Epithelial cell of prostate (primary cell): ENCODE measurements at regions not wholly inside any gene's neighbourhood (a gene's known extent, or its start where the extent isn't known, plus 50 kb on each side); places are given as distances from the start of the nearest gene placed in this dataset.
"Not testable (repeated sequence)": the region's sequence is repeated elsewhere in the genome, so short reads cannot be mapped to it uniquely, and the experiment has no call there.

Experiments
- DNase-seq: peaks from one replicate; pipeline ENCODE4 v3.0.0-alpha.2; 2011; ENCODE audit warnings: low read depth, low spot score
- H3K27ac ChIP-seq: fragments of 450-650 bp; 2 replicates; pipeline ENCODE4 v1.5.1; 2017; ENCODE audit warnings: mild to moderate bottlenecking

GRCh38 chr22:47318041-47318737, 555.7 kb downstream of the TBC1D22A start:
- DNase-seq: no peak
- H3K27ac ChIP-seq: no peak overlapping the region

GRCh38 chr22:47315862-47316419, 553.5 kb downstream of the TBC1D22A start:
- H3K27ac ChIP-seq: no peak overlapping the region
- no peak for DNase-seq

GRCh38 chr22:47310601-47311000, 548.2 kb downstream of the TBC1D22A start:
- peak; percentile 51 for DNase-seq
- peak overlapping the region; percentile 13 for H3K27ac ChIP-seq

- DNase-seq: no peak
- H3K27ac ChIP-seq: peak overlapping the region; percentile 13
These were observed 547.5 kb downstream of the TBC1D22A start for GRCh38 chr22:47309946-47310345.

- H3K27ac ChIP-seq: no peak overlapping the region
- no peak for DNase-seq
These were observed 547.0 kb downstream of the TBC1D22A start for GRCh38 chr22:47309476-47309875.

GRCh38 chr22:47308886-47309285, 546.4 kb downstream of the TBC1D22A start:
- H3K27ac ChIP-seq: no peak overlapping the region
- DNase-seq: no peak

GRCh38 chr22:47307822-47308221, 545.4 kb downstream of the TBC1D22A start:
- no peak for DNase-seq
- H3K27ac ChIP-seq: no peak overlapping the region

GRCh38 chr22:47307326-47307725, 544.9 kb downstream of the TBC1D22A start:
- H3K27ac ChIP-seq: no peak overlapping the region
- no peak for DNase-seq

GRCh38 chr22:47304854-47305253, 542.4 kb downstream of the TBC1D22A start:
- no peak for DNase-seq

GRCh38 chr22:47304191-47304831, 541.9 kb downstream of the TBC1D22A start:
- DNase-seq: no peak
- H3K27ac ChIP-seq: no peak overlapping the region

More at GRCh38 chr22:47304854-47305253, 542.4 kb downstream of the TBC1D22A start:
- no peak overlapping the region for H3K27ac ChIP-seq

- no peak for DNase-seq
These were observed 540.9 kb downstream of the TBC1D22A start for GRCh38 chr22:47303161-47303890.

GRCh38 chr22:47302587-47302986, 540.1 kb downstream of the TBC1D22A start:
- not testable (repeated sequence) for H3K27ac ChIP-seq, DNase-seq

More at GRCh38 chr22:47303161-47303890, 540.9 kb downstream of the TBC1D22A start:
- no peak overlapping the region for H3K27ac ChIP-seq

GRCh38 chr22:47301820-47302475, 539.5 kb downstream of the TBC1D22A start:
- no peak overlapping the region for H3K27ac ChIP-seq

GRCh38 chr22:47300698-47301405, 538.4 kb downstream of the TBC1D22A start:
- no peak for DNase-seq
- no peak overlapping the region for H3K27ac ChIP-seq

More at GRCh38 chr22:47301820-47302475, 539.5 kb downstream of the TBC1D22A start:
- DNase-seq: no peak

GRCh38 chr22:47299863-47300697, 537.6 kb downstream of the TBC1D22A start:
- H3K27ac ChIP-seq: no peak overlapping the region
- DNase-seq: no peak

GRCh38 chr22:47299211-47299862, 536.9 kb downstream of the TBC1D22A start:
- DNase-seq: no peak
- no peak overlapping the region for H3K27ac ChIP-seq

- no peak overlapping the region for H3K27ac ChIP-seq
- no peak for DNase-seq
These were observed 535.8 kb downstream of the TBC1D22A start for GRCh38 chr22:47298017-47298785.
